Left forelimb (tissue), 1 donor: ENCODE measurements at regions not wholly inside any gene's neighbourhood (a gene's known extent, or its start where the extent isn't known, plus 50 kb on each side); places are given as distances from the start of the nearest gene placed in this dataset.
"Not testable (repeated sequence)": the region's sequence is repeated elsewhere in the genome, so short reads cannot be mapped to it uniquely, and the experiment has no call there.

Experiments used
- DNase-seq: peaks from one replicate; pipeline ENCODE4 v3.0.0-alpha.2; 2018; ENCODE audit warnings: low spot score

GRCh38 chr22:48940266-48941032 lies 887.2 kb downstream of the BRD1 start:
- DNase-seq: peak; percentile 55

GRCh38 chr22:48939441-48940265 lies 888.0 kb downstream of the BRD1 start:
- DNase-seq: peak; percentile 44

GRCh38 chr22:48938741-48939140 lies 888.9 kb downstream of the BRD1 start:
- DNase-seq: no peak

- no peak for DNase-seq
Measured at GRCh38 chr22:48937032-48937639, 890.5 kb downstream of the BRD1 start.

GRCh38 chr22:48936391-48936790 lies 891.3 kb downstream of the BRD1 start:
- no peak for DNase-seq

GRCh38 chr22:48934446-48934845 lies 893.2 kb downstream of the BRD1 start:
- DNase-seq: no peak

GRCh38 chr22:48931452-48931851 lies 896.2 kb downstream of the BRD1 start:
- DNase-seq: no peak

GRCh38 chr22:48929276-48929790 lies 898.3 kb downstream of the BRD1 start:
- DNase-seq: no peak

GRCh38 chr22:48927591-48927990 lies 900.1 kb downstream of the BRD1 start:
- no peak for DNase-seq

GRCh38 chr22:48926643-48927042 lies 901.0 kb downstream of the BRD1 start:
- DNase-seq: peak; percentile 60

- peak; percentile 37 for DNase-seq
Measured at GRCh38 chr22:48926136-48926535, 901.5 kb downstream of the BRD1 start.

- DNase-seq: no peak
Measured at GRCh38 chr22:48925450-48925849, 902.2 kb downstream of the BRD1 start.

GRCh38 chr22:48923996-48924395 lies 903.7 kb downstream of the BRD1 start:
- DNase-seq: peak; percentile 41

- DNase-seq: peak; percentile 50
Measured at GRCh38 chr22:48923165-48923865, 904.4 kb downstream of the BRD1 start.

GRCh38 chr22:48921411-48921903 lies 906.2 kb downstream of the BRD1 start:
- no peak for DNase-seq

- peak; percentile 47 for DNase-seq
Measured at GRCh38 chr22:48920776-48921241, 906.9 kb downstream of the BRD1 start.

- DNase-seq: peak; percentile 57
Measured at GRCh38 chr22:48919851-48920589, 907.7 kb downstream of the BRD1 start.

GRCh38 chr22:48919187-48919590 lies 908.5 kb downstream of the BRD1 start:
- DNase-seq: peak; percentile 49

- no peak for DNase-seq
Measured at GRCh38 chr22:48918585-48919186, 909.0 kb downstream of the BRD1 start.

GRCh38 chr22:48912356-48913066 lies 915.2 kb downstream of the BRD1 start:
- DNase-seq: not testable (repeated sequence)
